C4-2B (cell line): ENCODE measurements at regions not wholly inside any gene's neighbourhood (a gene's known extent, or its start where the extent isn't known, plus 50 kb on each side); places are given as distances from the start of the nearest gene placed in this dataset.

Experiments used
- ZFX ChIP-seq: fragments of 450-650 bp; IDR thresholded peaks from 2 replicates; pipeline ENCODE4 v1.6.1; 2017
- TF ChIP-seq, protein P1 (sequence below): fragments of 450-650 bp; conservative IDR thresholded peaks from 2 replicates; pipeline ENCODE4 v1.5.1; 2017; ENCODE audit warnings: mild to moderate bottlenecking

DNA sequence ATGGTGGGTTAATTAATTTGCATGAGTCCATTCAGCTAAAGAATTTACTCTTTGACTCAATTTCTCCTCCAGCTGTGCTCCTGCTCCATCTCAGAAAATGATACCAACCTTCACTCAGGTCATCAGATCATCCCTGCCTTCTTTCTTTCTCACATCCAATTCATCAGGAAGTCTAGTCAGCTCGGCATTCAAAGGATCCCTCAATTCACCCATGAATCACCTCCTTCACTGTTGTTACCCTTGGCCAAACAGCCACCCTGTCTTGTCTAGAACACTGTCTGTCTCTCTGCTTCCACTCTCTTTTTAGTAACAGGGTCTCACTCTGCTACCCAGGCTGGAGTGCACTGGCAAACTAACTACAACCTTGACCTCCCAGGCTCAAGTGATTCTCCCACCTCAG, 337.4 kb upstream of the SFRP2 start:
- TF ChIP-seq, protein P1, sequence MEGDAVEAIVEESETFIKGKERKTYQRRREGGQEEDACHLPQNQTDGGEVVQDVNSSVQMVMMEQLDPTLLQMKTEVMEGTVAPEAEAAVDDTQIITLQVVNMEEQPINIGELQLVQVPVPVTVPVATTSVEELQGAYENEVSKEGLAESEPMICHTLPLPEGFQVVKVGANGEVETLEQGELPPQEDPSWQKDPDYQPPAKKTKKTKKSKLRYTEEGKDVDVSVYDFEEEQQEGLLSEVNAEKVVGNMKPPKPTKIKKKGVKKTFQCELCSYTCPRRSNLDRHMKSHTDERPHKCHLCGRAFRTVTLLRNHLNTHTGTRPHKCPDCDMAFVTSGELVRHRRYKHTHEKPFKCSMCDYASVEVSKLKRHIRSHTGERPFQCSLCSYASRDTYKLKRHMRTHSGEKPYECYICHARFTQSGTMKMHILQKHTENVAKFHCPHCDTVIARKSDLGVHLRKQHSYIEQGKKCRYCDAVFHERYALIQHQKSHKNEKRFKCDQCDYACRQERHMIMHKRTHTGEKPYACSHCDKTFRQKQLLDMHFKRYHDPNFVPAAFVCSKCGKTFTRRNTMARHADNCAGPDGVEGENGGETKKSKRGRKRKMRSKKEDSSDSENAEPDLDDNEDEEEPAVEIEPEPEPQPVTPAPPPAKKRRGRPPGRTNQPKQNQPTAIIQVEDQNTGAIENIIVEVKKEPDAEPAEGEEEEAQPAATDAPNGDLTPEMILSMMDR = no peak
- TF ChIP-seq ZFX = no peak
